ENCODE measurements at regions not wholly inside any gene's neighbourhood (a gene's known extent, or its start where the extent isn't known, plus 50 kb on each side); places are given as distances from the start of the nearest gene placed in this dataset.

DNA sequence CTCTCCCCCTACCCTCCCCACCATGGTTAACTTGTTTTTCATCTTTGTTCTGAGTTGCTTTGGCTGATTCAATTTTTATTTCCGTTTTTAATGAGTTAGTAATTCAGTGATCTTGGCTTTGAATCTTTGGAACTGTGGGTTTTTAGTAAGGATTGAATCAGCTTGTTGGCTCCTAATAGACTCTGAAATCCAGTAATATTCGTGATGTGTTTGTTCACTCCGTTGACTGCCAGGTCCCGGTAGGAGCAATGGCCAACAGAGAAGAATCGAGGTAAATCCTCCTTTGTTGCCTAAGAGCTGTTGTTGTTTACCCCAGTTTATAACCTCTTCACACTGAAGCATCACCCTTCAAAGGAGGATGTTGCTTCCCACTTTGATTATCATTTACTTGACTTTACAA is 92.7 kb downstream of the PCSK1 start:
- DNase-seq: no peak

GRCh38 chr5:96339862-96340261 is 93.2 kb downstream of the PCSK1 start:
- DNase-seq: no peak

- no peak for DNase-seq
Observed at GRCh38 chr5:96338624-96339415, 94.2 kb downstream of the PCSK1 start.

DNA sequence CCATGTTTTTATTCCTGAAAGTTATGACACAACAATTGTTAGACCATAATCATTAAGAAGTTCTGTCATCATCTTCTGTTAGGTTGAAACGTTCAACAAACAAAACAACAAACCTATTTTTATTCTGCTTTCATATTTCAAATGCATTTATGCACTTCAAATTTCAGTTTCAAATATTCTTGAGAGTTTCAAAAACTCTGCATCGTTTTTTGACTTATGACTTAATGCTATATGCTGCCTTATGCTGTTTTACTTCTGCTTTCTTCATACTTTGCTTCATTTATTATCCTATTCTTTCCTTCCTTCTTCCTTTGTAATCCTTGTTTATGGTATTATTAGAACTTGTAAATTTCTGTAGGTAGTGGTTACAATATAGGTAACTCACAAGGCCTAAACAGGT is 95.0 kb downstream of the PCSK1 start:
- DNase-seq: no peak

GRCh38 chr5:96337048-96337781 is 95.8 kb downstream of the PCSK1 start:
- no peak for DNase-seq

GRCh38 chr5:96336351-96336985 is 96.6 kb downstream of the PCSK1 start:
- DNase-seq: peak; percentile 64

- DNase-seq: no peak
Observed at GRCh38 chr5:96335873-96336272, 97.2 kb downstream of the PCSK1 start.

GRCh38 chr5:96333391-96333790 is 99.7 kb downstream of the PCSK1 start:
- no peak for DNase-seq

- no peak for DNase-seq
Observed at GRCh38 chr5:96332535-96333366, 100.3 kb downstream of the PCSK1 start.

GRCh38 chr5:96331681-96332361 is 101.2 kb downstream of the PCSK1 start:
- no peak for DNase-seq

GRCh38 chr5:96331210-96331609 is 101.8 kb downstream of the PCSK1 start:
- no peak for DNase-seq

DNA sequence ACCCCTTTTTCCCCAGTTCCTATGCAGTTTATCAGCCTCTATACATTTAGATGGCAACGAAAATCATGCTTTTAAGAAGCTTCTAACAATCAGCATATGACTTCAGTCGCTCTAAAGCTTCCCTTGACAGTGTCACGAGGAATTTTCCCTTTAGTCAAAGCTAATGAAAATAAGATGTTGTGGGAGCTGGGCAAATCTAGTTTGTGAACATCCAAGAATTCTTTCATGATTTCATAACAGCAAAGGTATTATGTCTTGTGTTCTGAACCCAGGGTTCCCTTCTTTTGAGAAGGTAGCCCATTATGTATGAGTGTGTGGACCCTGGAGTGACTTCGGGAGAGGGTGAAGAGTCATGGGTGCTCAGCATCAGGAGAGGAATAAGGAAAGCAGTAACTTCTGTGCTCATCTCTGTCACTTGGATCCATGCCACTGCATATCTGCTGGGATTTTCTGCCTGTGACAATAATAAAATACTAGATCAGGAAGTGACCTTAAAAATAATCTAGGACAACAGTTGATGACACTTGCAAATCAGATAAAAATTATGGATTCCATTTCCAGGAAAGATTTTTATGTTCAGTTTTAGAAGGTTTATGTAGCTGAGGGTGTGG is 102.4 kb downstream of the PCSK1 start:
- no peak for DNase-seq

DNA sequence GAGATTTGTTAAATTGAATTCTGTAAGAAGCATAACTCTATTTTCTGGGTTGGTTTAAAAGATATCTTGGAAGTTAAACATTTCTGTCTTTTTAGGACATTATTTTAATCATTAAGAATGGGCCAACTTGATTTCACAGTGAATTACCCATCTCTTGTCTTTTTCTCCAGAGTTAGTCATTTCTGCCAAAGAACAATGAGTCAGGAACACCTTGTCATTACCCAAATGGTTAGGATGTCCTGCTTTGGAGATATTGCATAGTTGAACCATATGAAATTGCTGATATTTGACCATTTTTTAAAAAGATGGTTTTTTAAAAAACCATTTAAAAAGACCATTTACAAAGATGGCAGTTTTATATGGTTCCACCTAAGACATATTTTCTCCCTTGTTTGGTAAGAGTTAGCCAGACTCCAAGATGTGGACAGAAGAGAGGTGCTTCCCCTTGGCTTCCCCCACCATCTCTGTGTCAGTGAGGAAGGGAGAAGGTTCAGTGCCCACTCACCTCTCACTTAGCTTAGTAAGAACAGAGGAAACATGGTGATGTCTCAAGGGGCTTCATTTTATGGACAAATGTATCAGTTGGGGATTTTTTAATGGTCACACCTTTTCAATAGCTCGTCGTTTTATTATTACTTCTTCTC is 103.0 kb downstream of the PCSK1 start:
- no peak for DNase-seq

GRCh38 chr5:96329289-96329688 is 103.8 kb downstream of the PCSK1 start:
- DNase-seq: no peak

DNA sequence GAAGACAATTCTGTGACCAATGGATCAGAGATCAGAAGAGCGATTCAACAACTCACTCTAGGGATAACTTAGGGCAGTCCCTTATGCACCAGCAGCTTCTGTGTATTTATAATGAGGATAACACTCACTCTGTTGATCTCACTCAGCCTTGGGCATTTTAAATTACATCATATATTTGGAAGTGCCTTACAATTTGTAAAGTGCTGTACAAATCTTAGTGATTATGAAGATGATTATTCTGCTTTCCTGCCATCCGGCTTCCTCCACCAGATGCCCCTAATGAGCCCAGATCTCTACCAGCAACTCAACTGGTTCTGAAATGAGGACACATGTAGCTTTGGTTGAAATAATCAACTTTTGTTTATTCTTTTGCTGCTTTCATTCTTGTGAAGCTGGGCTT is 105.3 kb downstream of the PCSK1 start:
- DNase-seq: no peak

DNA sequence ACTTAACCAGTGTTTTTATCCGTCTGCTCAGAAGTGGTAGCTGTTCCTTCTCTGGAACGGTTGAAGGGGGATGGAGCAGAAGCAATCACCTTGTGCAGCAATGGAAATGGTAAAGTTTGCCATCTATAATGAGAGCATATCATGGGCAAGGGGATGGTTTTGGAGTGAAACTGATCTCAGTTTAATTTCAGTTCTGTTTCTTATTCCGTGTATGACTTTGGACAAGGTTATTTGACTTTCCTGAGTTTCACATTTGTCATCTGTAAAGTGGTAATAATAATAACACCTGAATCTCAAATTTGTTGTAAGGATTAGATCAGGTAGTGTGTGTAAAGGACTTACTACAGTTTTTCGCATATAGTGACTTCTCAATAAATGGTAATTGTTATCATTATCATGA is 106.1 kb downstream of the PCSK1 start:
- no peak for DNase-seq

GRCh38 chr5:96324708-96325107 is 108.3 kb downstream of the PCSK1 start:
- no peak for DNase-seq

DNA sequence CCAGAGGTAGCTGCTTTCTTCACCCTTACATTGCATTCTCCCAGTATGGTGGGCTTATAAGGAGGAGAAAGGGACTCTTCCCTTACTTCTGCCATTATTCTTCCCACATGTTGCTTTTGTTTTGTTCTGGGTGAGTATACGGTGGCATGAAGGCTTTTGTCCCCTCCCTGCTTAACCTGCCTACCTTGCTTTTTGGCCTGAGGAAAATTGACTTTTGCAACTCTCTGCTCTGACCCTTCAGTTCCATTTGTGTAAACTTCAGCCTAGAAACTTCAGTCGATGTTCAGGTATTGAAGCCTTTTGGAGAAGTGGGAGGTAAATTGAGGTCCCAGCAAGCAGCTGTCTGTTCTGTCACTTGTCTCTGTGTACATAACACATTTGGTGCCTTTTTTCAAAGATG is 110.2 kb downstream of the PCSK1 start:
- no peak for DNase-seq

GRCh38 chr5:96322217-96322616 is 110.8 kb downstream of the PCSK1 start:
- DNase-seq: no peak

DNA sequence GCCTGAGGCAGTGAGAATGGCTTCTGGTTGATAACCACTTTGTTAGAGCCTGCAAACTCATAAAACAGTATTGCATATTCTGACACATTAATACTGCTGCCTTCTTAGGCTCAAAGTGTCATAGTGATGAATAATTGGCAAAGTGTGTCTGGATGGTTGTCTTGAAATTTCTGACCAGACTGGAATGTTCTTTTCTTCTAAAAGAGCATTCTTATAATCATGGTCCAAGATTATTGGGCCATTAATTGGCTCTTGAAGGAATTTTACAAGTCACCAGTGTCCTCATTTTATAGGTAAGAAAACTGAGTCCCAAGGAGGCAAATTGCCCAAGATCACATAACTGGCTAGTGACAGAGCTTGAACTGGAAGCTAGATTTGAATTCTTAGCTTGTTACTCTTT is 111.7 kb downstream of the PCSK1 start:
- no peak for DNase-seq

- DNase-seq: no peak
Observed at GRCh38 chr5:96320797-96321196, 112.3 kb downstream of the PCSK1 start.

Measured in NCI-H345 (cell line).